ENCODE measurements at regions not wholly inside any gene's neighbourhood (a gene's known extent, or its start where the extent isn't known, plus 50 kb on each side); places are given as distances from the start of the nearest gene placed in this dataset.

DNA sequence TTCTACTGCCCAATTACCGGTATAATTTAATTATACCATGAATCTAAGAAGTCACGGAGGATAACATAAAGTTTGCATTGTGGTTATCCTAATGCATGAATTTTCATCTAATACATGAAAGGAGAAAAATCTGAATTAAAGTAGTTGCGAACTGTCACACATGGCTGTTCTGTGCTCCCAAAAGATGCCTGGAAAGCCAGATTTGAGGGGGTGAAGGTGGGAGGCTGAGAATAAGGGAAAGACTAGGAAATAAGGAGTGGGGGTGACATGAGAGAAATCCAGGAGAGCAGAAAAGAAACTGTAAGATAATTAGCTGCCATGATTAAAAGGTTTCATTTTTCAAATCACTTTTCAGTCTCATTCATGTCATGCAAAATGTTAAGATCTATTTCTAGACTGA is 1582.7 kb downstream of the STIM2 start:
- TF ChIP-seq, protein P1, sequence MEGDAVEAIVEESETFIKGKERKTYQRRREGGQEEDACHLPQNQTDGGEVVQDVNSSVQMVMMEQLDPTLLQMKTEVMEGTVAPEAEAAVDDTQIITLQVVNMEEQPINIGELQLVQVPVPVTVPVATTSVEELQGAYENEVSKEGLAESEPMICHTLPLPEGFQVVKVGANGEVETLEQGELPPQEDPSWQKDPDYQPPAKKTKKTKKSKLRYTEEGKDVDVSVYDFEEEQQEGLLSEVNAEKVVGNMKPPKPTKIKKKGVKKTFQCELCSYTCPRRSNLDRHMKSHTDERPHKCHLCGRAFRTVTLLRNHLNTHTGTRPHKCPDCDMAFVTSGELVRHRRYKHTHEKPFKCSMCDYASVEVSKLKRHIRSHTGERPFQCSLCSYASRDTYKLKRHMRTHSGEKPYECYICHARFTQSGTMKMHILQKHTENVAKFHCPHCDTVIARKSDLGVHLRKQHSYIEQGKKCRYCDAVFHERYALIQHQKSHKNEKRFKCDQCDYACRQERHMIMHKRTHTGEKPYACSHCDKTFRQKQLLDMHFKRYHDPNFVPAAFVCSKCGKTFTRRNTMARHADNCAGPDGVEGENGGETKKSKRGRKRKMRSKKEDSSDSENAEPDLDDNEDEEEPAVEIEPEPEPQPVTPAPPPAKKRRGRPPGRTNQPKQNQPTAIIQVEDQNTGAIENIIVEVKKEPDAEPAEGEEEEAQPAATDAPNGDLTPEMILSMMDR (IDR thresholded peaks at IDR 0.05) = no peak
- no peak for TF ChIP-seq POLR2A (IDR thresholded peaks at IDR 0.05)
- no peak for TF ChIP-seq EP300 (IDR thresholded peaks at IDR 0.05)
